MM.1S (cell line): ENCODE measurements at regions not wholly inside any gene's neighbourhood (a gene's known extent, or its start where the extent isn't known, plus 50 kb on each side); places are given as distances from the start of the nearest gene placed in this dataset.

Source experiments
- EZH2 ChIP-seq: fragments of 300-600 bp; sonication (generic); optimal IDR thresholded peaks from 2 replicates; pipeline ENCODE3; 2017; ENCODE audit warnings: low read depth, mild to moderate bottlenecking, antibody characterized with exemption, low read length, mixed read lengths
- TF ChIP-seq, protein P1 (sequence below): fragments of 300-600 bp; sonication (generic); IDR thresholded peaks from 2 replicates; pipeline ENCODE4 v1.5.1; 2016; ENCODE audit warnings: antibody characterized with exemption, low read length, mixed read lengths

DNA sequence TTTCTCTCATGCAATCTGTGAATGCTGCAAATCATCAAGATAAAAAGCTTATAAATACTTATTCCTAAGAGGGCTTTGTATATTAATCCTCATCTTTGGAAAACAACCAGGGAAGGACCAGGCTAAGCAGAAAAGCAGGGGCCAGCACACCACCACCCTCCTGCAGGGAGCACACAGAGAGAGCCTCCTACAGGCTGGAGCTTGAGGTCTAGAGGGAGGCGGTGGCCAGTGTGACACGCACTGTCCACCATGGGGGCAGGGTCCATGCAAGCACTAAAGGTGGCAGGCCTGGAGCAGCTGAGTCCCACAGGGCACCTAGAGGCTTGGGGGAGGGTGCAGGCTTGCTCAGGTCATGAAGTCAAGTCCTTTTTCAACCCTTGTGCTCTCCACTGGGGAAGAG lies 236.9 kb downstream of the TACR3 start:
- TF ChIP-seq, protein P1, sequence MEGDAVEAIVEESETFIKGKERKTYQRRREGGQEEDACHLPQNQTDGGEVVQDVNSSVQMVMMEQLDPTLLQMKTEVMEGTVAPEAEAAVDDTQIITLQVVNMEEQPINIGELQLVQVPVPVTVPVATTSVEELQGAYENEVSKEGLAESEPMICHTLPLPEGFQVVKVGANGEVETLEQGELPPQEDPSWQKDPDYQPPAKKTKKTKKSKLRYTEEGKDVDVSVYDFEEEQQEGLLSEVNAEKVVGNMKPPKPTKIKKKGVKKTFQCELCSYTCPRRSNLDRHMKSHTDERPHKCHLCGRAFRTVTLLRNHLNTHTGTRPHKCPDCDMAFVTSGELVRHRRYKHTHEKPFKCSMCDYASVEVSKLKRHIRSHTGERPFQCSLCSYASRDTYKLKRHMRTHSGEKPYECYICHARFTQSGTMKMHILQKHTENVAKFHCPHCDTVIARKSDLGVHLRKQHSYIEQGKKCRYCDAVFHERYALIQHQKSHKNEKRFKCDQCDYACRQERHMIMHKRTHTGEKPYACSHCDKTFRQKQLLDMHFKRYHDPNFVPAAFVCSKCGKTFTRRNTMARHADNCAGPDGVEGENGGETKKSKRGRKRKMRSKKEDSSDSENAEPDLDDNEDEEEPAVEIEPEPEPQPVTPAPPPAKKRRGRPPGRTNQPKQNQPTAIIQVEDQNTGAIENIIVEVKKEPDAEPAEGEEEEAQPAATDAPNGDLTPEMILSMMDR: no peak
- no peak for TF ChIP-seq EZH2
